HL-60 (cell line): ENCODE measurements at regions not wholly inside any gene's neighbourhood (a gene's known extent, or its start where the extent isn't known, plus 50 kb on each side); places are given as distances from the start of the nearest gene placed in this dataset.

ENCODE experiments used
- DNase-seq, 2 experiments: peaks; one replicate each; pipeline ENCODE4 v3.0.0-alpha.2; 2010 to 2020; ENCODE audit warnings: low read depth in 1 of 2, low spot score in 1 of 2
- H3K27ac ChIP-seq: fragments of 250-450 bp; sonication (Bioruptor Pico); replicated peaks from 2 replicates; pipeline ENCODE4 v1.5.1; 2020; ENCODE audit warnings: mild to moderate bottlenecking, moderate library complexity
- H3K27me3 ChIP-seq: fragments of 250-450 bp; sonication (Bioruptor Pico); 2 replicates; pipeline ENCODE4 v1.5.1; 2021; ENCODE audit warnings: mild to moderate bottlenecking, moderate library complexity; ENCODE audit not compliant: insufficient read depth, poor library complexity, severe bottlenecking
- H3K4me3 ChIP-seq: replicated peaks from 2 replicates; pipeline ENCODE4 v1.5.1; 2011; ENCODE audit warnings: mild to moderate bottlenecking, control low read depth, low read length; ENCODE audit not compliant: insufficient read depth
- CTCF ChIP-seq: IDR thresholded peaks from one replicate; pipeline ENCODE4 v1.5.1; 2011; ENCODE audit warnings: low read length, control low read depth, inconsistent platforms; ENCODE audit not compliant: insufficient read depth
- GABPA ChIP-seq: IDR thresholded peaks from 2 replicates; pipeline ENCODE4 v1.6.1; 2012; ENCODE audit warnings: low read depth
- POLR2AphosphoS5 ChIP-seq: IDR thresholded peaks from 2 replicates; pipeline ENCODE4 v1.6.1; 2012; ENCODE audit warnings: low read depth
- REST ChIP-seq: IDR thresholded peaks from 2 replicates; pipeline ENCODE4 v1.6.1; 2012; ENCODE audit warnings: low read depth; ENCODE audit not compliant: insufficient replicate concordance
- SPI1 ChIP-seq: IDR thresholded peaks from 2 replicates; pipeline ENCODE4 v1.6.1; 2012; ENCODE audit warnings: low read depth, mild to moderate bottlenecking, borderline replicate concordance

GRCh38 chr3:81251096-81251495, 510.3 kb downstream of the GBE1 start:
- TF ChIP-seq SPI1 = no peak
- no peak for TF ChIP-seq CTCF
- no peak for TF ChIP-seq GABPA
- no peak for TF ChIP-seq POLR2AphosphoS5
- TF ChIP-seq REST = no peak
- no peak overlapping the region for H3K27ac ChIP-seq

GRCh38 chr3:81249540-81250029, 511.9 kb downstream of the GBE1 start:
- TF ChIP-seq SPI1 = no peak
- no peak for TF ChIP-seq POLR2AphosphoS5
- TF ChIP-seq REST = no peak
- no peak for TF ChIP-seq CTCF
- no peak for TF ChIP-seq GABPA
- no peak for DNase-seq
- Histone ChIP-seq H3K4me3 (no peak overlapping the region), H3K27ac (no peak overlapping the region), H3K27me3 (no peaks in the 10 kb centered on the region)

More at GRCh38 chr3:81251096-81251495, 510.3 kb downstream of the GBE1 start:
- no peak overlapping the region for H3K4me3 ChIP-seq
- H3K27me3 ChIP-seq = no peaks in the 10 kb centered on the region
- no peak for DNase-seq

- H3K27ac ChIP-seq = no peak overlapping the region
- H3K4me3 ChIP-seq = no peak overlapping the region
- no peak for DNase-seq
- no peak for TF ChIP-seq CTCF
- TF ChIP-seq SPI1 = no peak
- TF ChIP-seq POLR2AphosphoS5 = no peak
- no peak for TF ChIP-seq REST
- TF ChIP-seq GABPA = no peak
- H3K27me3 ChIP-seq = no peaks in the 10 kb centered on the region
These were observed 515.9 kb downstream of the GBE1 start for GRCh38 chr3:81245501-81245900.
